Kidney (tissue), 13 donors: ENCODE measurements at regions not wholly inside any gene's neighbourhood (a gene's known extent, or its start where the extent isn't known, plus 50 kb on each side); places are given as distances from the start of the nearest gene placed in this dataset.
A peak's percentile ranks its signal among the peaks of the same experiment; 100 is the strongest.

Experiments used
- DNase-seq, 5 donors: peaks; one replicate each; pipeline ENCODE4 v3.0.0-alpha.2; 2013 to 2020
- FAIRE-seq: peaks from 2 replicates; lab custom pipeline; 2012; peaks lifted over from hg19 to GRCh38; lab: Jason Lieb, UNC
- H3K27ac ChIP-seq, 2 donors: one replicate each; pipeline ENCODE4 v1.7.0; 2013; ENCODE audit warnings: low read depth in 2 of 2, low read length in 2 of 2, inconsistent platforms in 1 of 2
- H3K27me3 ChIP-seq: one replicate; pipeline ENCODE4 v1.7.1; 2013; ENCODE audit warnings: low read length, inconsistent platforms; ENCODE audit not compliant: control insufficient read depth, insufficient read depth
- H3K36me3 ChIP-seq, 3 donors: one replicate each; pipeline versions ENCODE4 v1.7.0 to v1.7.1; 2013; ENCODE audit warnings: low read length in 3 of 3, control low read depth in 1 of 3, inconsistent platforms in 1 of 3; ENCODE audit not compliant: insufficient read depth in 3 of 3, control insufficient read depth in 2 of 3
- H3K4me1 ChIP-seq, 3 donors: one replicate each; pipeline versions ENCODE4 v1.7.0 to v1.7.1; 2013; ENCODE audit warnings: low read length in 3 of 3, inconsistent platforms in 1 of 3, low read depth in 1 of 3; ENCODE audit not compliant: control insufficient read depth in 2 of 3, insufficient read depth in 2 of 3
- H3K4me3 ChIP-seq, 3 donors: one replicate each; pipeline versions ENCODE4 v1.7.0 to v1.8.1; 2013; ENCODE audit warnings: low read length in 3 of 3, control low read depth in 1 of 3, inconsistent platforms in 1 of 3
- H3K9ac ChIP-seq, 3 donors: one replicate each; pipeline versions ENCODE4 v1.7.0 to v1.7.1; 2013; ENCODE audit warnings: low read length in 3 of 3, control low read depth in 1 of 3, inconsistent platforms in 1 of 3
- H3K9me3 ChIP-seq, 3 donors: one replicate each; pipeline versions ENCODE4 v1.7.0 to v1.7.1; 2013; ENCODE audit warnings: low read length in 3 of 3, control low read depth in 1 of 3, inconsistent platforms in 1 of 3; ENCODE audit not compliant: control insufficient read depth in 2 of 3, insufficient read depth in 1 of 3
- intact Hi-C: fragments of 100-400 bp; cut with DNase I; formaldehyde crosslinking; loops from one replicate; pipeline ENCODE4 v1.11.1; 2022
- TF ChIP-seq, protein P1 (sequence below): IDR thresholded peaks from 3 replicates; pipeline ENCODE4 v1.5.1; 2012; ENCODE audit warnings: mild to moderate bottlenecking, moderate library complexity, borderline replicate concordance; ENCODE audit not compliant: insufficient read depth; ENCODE audit errors: extremely low read depth
- donor health status: control.
- donor health status: control.
- donor health status: control.
- donor health status: control.
- donor health status: control.
- donor health status: DM: yes; HTN: yes; CAD: no.
- donor health status: Normal renal cell carcinoma (clear cell type).

DNA sequence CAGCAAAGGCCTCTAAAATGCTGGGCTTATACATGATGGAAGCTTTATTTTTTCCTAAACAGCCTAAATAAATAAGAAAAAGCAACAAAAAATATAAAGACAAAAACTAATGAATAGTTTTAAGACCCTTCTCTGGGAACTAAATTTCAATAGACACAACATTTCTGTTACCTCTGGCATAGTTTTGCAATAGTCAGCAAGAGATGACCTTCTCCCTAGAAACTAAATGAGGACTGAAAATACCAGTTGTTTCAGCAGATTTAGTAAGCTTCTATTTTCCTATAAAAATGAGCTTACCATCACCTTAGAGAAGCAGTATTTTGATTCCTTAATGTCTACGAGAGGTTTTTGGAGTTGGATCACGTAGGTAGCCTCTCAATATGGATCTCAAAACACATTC lies 471.4 kb upstream of the NRP1 start:
- TF ChIP-seq, protein P1, sequence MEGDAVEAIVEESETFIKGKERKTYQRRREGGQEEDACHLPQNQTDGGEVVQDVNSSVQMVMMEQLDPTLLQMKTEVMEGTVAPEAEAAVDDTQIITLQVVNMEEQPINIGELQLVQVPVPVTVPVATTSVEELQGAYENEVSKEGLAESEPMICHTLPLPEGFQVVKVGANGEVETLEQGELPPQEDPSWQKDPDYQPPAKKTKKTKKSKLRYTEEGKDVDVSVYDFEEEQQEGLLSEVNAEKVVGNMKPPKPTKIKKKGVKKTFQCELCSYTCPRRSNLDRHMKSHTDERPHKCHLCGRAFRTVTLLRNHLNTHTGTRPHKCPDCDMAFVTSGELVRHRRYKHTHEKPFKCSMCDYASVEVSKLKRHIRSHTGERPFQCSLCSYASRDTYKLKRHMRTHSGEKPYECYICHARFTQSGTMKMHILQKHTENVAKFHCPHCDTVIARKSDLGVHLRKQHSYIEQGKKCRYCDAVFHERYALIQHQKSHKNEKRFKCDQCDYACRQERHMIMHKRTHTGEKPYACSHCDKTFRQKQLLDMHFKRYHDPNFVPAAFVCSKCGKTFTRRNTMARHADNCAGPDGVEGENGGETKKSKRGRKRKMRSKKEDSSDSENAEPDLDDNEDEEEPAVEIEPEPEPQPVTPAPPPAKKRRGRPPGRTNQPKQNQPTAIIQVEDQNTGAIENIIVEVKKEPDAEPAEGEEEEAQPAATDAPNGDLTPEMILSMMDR, result no peak
- no peak for DNase-seq
- no peak overlapping the region for H3K27ac ChIP-seq
- no peaks in the 10 kb centered on the region for H3K9me3 ChIP-seq
- peaks cover 0 to 3% (median 0%) of the 10 kb centered on the region in 3 donors for H3K4me1 ChIP-seq
- H3K27me3 ChIP-seq, result no peaks in the 10 kb centered on the region
- no peaks in the 10 kb centered on the region for H3K36me3 ChIP-seq
- H3K9ac ChIP-seq, result no peak overlapping the region
- H3K4me3 ChIP-seq, result no peak overlapping the region
- intact Hi-C loops, result no loop called here
- no peak for FAIRE-seq

DNA sequence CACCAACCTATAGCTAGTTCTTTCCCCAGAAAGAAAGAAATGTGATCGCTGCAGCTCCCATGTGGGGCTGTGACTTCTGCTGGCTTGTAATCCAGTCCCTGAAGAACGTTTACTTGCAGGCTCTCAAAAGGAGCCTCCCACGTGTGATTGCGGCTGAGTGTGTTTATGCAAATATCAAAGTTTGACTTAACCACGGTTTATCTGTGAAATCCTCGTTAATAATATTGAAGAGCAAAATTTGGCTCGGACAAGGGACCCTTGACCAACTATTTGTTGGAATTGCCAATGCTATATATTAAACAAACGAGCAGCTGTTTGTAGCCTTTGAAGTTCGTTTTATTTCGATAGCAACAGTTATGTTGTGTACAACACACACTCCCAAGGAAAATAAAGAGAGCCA lies 470.1 kb upstream of the NRP1 start:
- no peak for FAIRE-seq
- TF ChIP-seq, protein P1, result no peak
- no peaks in the 10 kb centered on the region for H3K36me3 ChIP-seq
- intact Hi-C loops, result no loop called here
- peaks cover 0 to 8% (median 2%) of the 10 kb centered on the region in 3 donors for H3K4me1 ChIP-seq
- no peaks in the 10 kb centered on the region for H3K27me3 ChIP-seq
- no peaks in the 10 kb centered on the region for H3K9me3 ChIP-seq
- DNase-seq, result peak in 3 of 5 donors; percentile 58 to 95 (median 81)
- H3K27ac ChIP-seq, result no peak overlapping the region
- H3K9ac ChIP-seq, result no peak overlapping the region
- H3K4me3 ChIP-seq, result no peak overlapping the region

DNA sequence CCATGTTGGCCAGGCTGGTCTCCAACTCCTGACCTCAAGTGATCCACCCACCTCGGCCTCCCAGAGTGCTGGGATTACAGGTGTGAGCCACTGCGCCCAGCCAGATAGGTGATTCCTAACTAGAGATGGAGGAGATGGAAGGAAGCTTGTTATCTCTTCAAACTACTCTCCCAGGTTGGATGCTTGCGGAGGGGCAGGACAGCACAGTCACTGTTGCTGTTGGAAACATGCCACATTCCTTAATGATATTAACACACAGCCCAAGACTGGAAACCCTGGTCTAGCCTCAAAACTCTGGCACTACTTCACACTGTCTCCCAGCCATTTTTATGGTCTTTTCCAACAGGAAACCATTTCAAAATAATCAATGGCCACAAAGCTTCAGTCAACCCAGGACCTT lies 468.8 kb upstream of the NRP1 start:
- H3K27me3 ChIP-seq, result no peaks in the 10 kb centered on the region
- TF ChIP-seq, protein P1, result no peak
- H3K36me3 ChIP-seq, result no peaks in the 10 kb centered on the region
- H3K4me1 ChIP-seq, result peaks cover 0 to 10% (median 2%) of the 10 kb centered on the region in 3 donors
- DNase-seq (no peak), FAIRE-seq (no peak)
- H3K9ac ChIP-seq, result no peak overlapping the region
- H3K27ac ChIP-seq, result no peak overlapping the region
- H3K9me3 ChIP-seq, result no peaks in the 10 kb centered on the region
- H3K4me3 ChIP-seq, result no peak overlapping the region
- intact Hi-C loops, result no loop called here

DNA sequence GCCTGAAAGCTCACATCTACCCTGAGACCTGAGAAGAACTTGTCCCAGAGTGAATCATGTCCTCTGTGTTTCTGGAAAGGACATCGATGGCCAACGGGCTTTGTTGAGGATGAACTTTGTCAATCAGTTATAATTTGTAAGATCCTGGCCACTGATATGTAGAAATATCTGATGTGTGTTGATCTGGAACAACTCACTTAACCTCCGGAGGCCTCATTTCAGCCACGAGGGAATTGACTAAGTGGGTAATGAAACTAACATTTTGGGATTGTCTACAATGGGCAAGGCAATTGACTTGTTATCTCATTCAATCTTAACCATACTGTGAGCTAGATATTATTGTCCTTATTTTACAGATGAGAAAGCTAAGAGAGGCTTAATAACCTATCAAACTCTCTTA lies 468.1 kb upstream of the NRP1 start:
- intact Hi-C loops, result no loop called here
- Histone ChIP-seq H3K27ac (no peak overlapping the region), H3K27me3 (no peaks in the 10 kb centered on the region), H3K4me3 (no peak overlapping the region), H3K9me3 (no peaks in the 10 kb centered on the region), H3K36me3 (no peaks in the 10 kb centered on the region), H3K4me1 (peaks cover 0 to 8% (median 2%) of the 10 kb centered on the region in 3 donors), H3K9ac (no peak overlapping the region)
- TF ChIP-seq, protein P1, result no peak
- FAIRE-seq, result no peak
- DNase-seq, result no peak
